HG03571 (cell line): ENCODE measurements at regions not wholly inside any gene's neighbourhood (a gene's known extent, or its start where the extent isn't known, plus 50 kb on each side); places are given as distances from the start of the nearest gene placed in this dataset.
"Not testable (repeated sequence)": the region's sequence is repeated elsewhere in the genome, so short reads cannot be mapped to it uniquely, and the experiment has no call there.

Experiments used
- ATAC-seq: cut with Tn5 transposase; IDR thresholded peaks from one replicate; pipeline ENCODE4 v1.9.1; 2021; ENCODE audit not compliant: unreplicated experiment

GRCh38 chrY:7588176-7588575 is 676.6 kb upstream of the AMELY start:
- ATAC-seq: not testable (repeated sequence)

GRCh38 chrY:7562541-7562940 is 651.0 kb upstream of the AMELY start:
- ATAC-seq: no peak

- no peak for ATAC-seq
Observed at GRCh38 chrY:7557675-7558074, 646.1 kb upstream of the AMELY start.

GRCh38 chrY:7555006-7555405 is 643.5 kb upstream of the AMELY start:
- ATAC-seq: no peak

GRCh38 chrY:7545060-7545459 is 633.5 kb upstream of the AMELY start:
- no peak for ATAC-seq

- ATAC-seq: no peak
Observed at GRCh38 chrY:7544172-7544770, 632.7 kb upstream of the AMELY start.

GRCh38 chrY:7543506-7543905 is 632.0 kb upstream of the AMELY start:
- ATAC-seq: no peak

- ATAC-seq: no peak
Observed at GRCh38 chrY:7542256-7542858, 630.8 kb upstream of the AMELY start.

GRCh38 chrY:7529396-7529795 is 617.8 kb upstream of the AMELY start:
- ATAC-seq: no peak

GRCh38 chrY:7527568-7527967 is 616.0 kb upstream of the AMELY start:
- ATAC-seq: not testable (repeated sequence)

- no peak for ATAC-seq
Observed at GRCh38 chrY:7518387-7518786, 606.8 kb upstream of the AMELY start.

GRCh38 chrY:7516268-7516667 is 604.7 kb upstream of the AMELY start:
- no peak for ATAC-seq

- ATAC-seq: no peak
Observed at GRCh38 chrY:7515812-7516211, 604.3 kb upstream of the AMELY start.

GRCh38 chrY:7502896-7503295 is 591.3 kb upstream of the AMELY start:
- no peak for ATAC-seq

GRCh38 chrY:7501236-7501635 is 589.7 kb upstream of the AMELY start:
- no peak for ATAC-seq

GRCh38 chrY:7496001-7496400 is 584.4 kb upstream of the AMELY start:
- ATAC-seq: no peak

GRCh38 chrY:7484455-7485285 is 573.1 kb upstream of the AMELY start:
- not testable (repeated sequence) for ATAC-seq

- no peak for ATAC-seq
Observed at GRCh38 chrY:7471976-7472375, 560.4 kb upstream of the AMELY start.

GRCh38 chrY:7470037-7470436 is 558.5 kb upstream of the AMELY start:
- no peak for ATAC-seq

GRCh38 chrY:7468951-7469745 is 557.6 kb upstream of the AMELY start:
- ATAC-seq: no peak

GRCh38 chrY:7467796-7468520 is 556.4 kb upstream of the AMELY start:
- ATAC-seq: no peak
